ENCODE measurements at regions not wholly inside any gene's neighbourhood (a gene's known extent, or its start where the extent isn't known, plus 50 kb on each side); places are given as distances from the start of the nearest gene placed in this dataset.
"Not testable (repeated sequence)": the region's sequence is repeated elsewhere in the genome, so short reads cannot be mapped to it uniquely, and the experiment has no call there.

- peaks cover 23% of the 10 kb centered on the region for H3K36me3 Mint-ChIP-seq (ENCODE audit: low read depth)
- peak; percentile 19 for DNase-seq (ENCODE audit: low read depth, low spot score)
- not testable (repeated sequence) for H3K27ac Mint-ChIP-seq (ENCODE audit: unreplicated experiment); H3K27me3 Mint-ChIP-seq (ENCODE audit: low read depth)
- peaks cover 27% of the 10 kb centered on the region for H3K4me1 Mint-ChIP-seq
- peaks cover 11% of the 10 kb centered on the region for H3K9me3 Mint-ChIP-seq
- peak overlapping the region; percentile 16 for H3K4me3 Mint-ChIP-seq
Observed at GRCh38 chr4:86413426-86413825, 53.6 kb upstream of the MAPK10 start.

GRCh38 chr4:86414686-86415085 is 54.8 kb upstream of the MAPK10 start:
- peaks cover 27% of the 10 kb centered on the region for H3K4me1 Mint-ChIP-seq
- H3K4me3 Mint-ChIP-seq, result no peak overlapping the region
- no peak overlapping the region for H3K27ac Mint-ChIP-seq (ENCODE audit: unreplicated experiment)
- no peaks in the 10 kb centered on the region for H3K27me3 Mint-ChIP-seq (ENCODE audit: low read depth)
- no peak for DNase-seq (ENCODE audit: low read depth, low spot score)
- TF ChIP-seq CTCF (conservative IDR thresholded peaks at IDR 0.05), result no peak
- peaks cover 10% of the 10 kb centered on the region for H3K9me3 Mint-ChIP-seq
- peaks cover 19% of the 10 kb centered on the region for H3K36me3 Mint-ChIP-seq (ENCODE audit: low read depth)

GRCh38 chr4:86416081-86416480 is 56.2 kb upstream of the MAPK10 start:
- DNase-seq (ENCODE audit: low read depth, low spot score), result no peak
- no peak for TF ChIP-seq CTCF (conservative IDR thresholded peaks at IDR 0.05)
- no peak overlapping the region for H3K27ac Mint-ChIP-seq (ENCODE audit: unreplicated experiment)
- H3K36me3 Mint-ChIP-seq (ENCODE audit: low read depth), result peaks cover 15% of the 10 kb centered on the region
- peaks cover 27% of the 10 kb centered on the region for H3K4me1 Mint-ChIP-seq
- H3K27me3 Mint-ChIP-seq (ENCODE audit: low read depth), result no peaks in the 10 kb centered on the region
- no peak overlapping the region for H3K4me3 Mint-ChIP-seq
- peaks cover 4% of the 10 kb centered on the region for H3K9me3 Mint-ChIP-seq

- H3K9me3 Mint-ChIP-seq, result no peaks in the 10 kb centered on the region
- no peaks in the 10 kb centered on the region for H3K4me1 Mint-ChIP-seq
- no peaks in the 10 kb centered on the region for H3K36me3 Mint-ChIP-seq (ENCODE audit: low read depth)
- no peak overlapping the region for H3K27ac Mint-ChIP-seq (ENCODE audit: unreplicated experiment)
- no peak for DNase-seq (ENCODE audit: low read depth, low spot score)
- H3K27me3 Mint-ChIP-seq (ENCODE audit: low read depth), result no peaks in the 10 kb centered on the region
- H3K4me3 Mint-ChIP-seq, result no peak overlapping the region
- no peak for TF ChIP-seq CTCF (conservative IDR thresholded peaks at IDR 0.05)
Observed at GRCh38 chr4:86421461-86421860, 61.6 kb upstream of the MAPK10 start.

- Mint-ChIP-seq H3K27ac (ENCODE audit: unreplicated experiment) (no peak overlapping the region), H3K4me3 (no peak overlapping the region), H3K27me3 (ENCODE audit: low read depth) (no peaks in the 10 kb centered on the region), H3K9me3 (no peaks in the 10 kb centered on the region), H3K4me1 (peaks cover 11% of the 10 kb centered on the region), H3K36me3 (ENCODE audit: low read depth) (peaks cover 3% of the 10 kb centered on the region)
- no peak for TF ChIP-seq CTCF (conservative IDR thresholded peaks at IDR 0.05)
- DNase-seq (ENCODE audit: low read depth, low spot score), result no peak
Observed at GRCh38 chr4:86431543-86432116, 71.8 kb upstream of the MAPK10 start.

GRCh38 chr4:86432559-86433134 is 72.8 kb upstream of the MAPK10 start:
- H3K9me3 Mint-ChIP-seq, result no peaks in the 10 kb centered on the region
- peaks cover 3% of the 10 kb centered on the region for H3K36me3 Mint-ChIP-seq (ENCODE audit: low read depth)
- DNase-seq (ENCODE audit: low read depth, low spot score), result no peak
- H3K27me3 Mint-ChIP-seq (ENCODE audit: low read depth), result no peaks in the 10 kb centered on the region
- no peak for TF ChIP-seq CTCF (conservative IDR thresholded peaks at IDR 0.05)
- no peak overlapping the region for H3K4me3 Mint-ChIP-seq
- no peak overlapping the region for H3K27ac Mint-ChIP-seq (ENCODE audit: unreplicated experiment)
- H3K4me1 Mint-ChIP-seq, result peaks cover 11% of the 10 kb centered on the region
